ENCODE measurements at regions not wholly inside any gene's neighbourhood (a gene's known extent, or its start where the extent isn't known, plus 50 kb on each side); places are given as distances from the start of the nearest gene placed in this dataset.
"Not testable (repeated sequence)": the region's sequence is repeated elsewhere in the genome, so short reads cannot be mapped to it uniquely, and the experiment has no call there.

DNA sequence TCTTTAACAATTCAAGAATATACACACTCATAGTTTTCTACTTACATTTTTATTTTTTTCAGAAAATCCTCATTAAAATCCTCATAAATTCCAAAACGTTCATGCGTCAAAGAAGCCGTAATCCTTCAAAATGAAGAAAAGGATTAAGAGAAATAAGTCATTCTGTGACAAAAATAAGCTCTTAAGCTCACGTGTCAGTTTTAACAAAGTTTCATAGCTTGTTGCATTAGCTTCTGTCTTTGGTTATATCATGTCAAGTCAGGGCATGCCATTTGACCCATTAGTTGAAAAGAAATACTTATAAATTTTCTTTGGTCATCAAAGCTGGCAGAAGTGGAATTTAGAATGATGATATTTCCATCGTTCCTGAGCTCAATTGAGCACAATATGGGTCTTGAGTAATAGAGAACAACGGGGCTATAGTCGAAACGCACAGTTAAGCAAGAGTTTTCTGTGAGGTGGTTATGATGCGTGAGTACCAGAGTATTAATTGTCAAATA lies 185.2 kb upstream of the CTSO start:
- DNase-seq (ENCODE audit: low read depth, low spot score), result no peak
- H3K27ac ChIP-seq, result no peak overlapping the region

- no peak for DNase-seq (ENCODE audit: low read depth, low spot score)
- no peak overlapping the region for H3K27ac ChIP-seq
These were observed 184.2 kb upstream of the CTSO start for GRCh38 chr4:156137679-156138473.

- no peak for DNase-seq (ENCODE audit: low read depth, low spot score)
- H3K27ac ChIP-seq, result no peak overlapping the region
These were observed 178.5 kb upstream of the CTSO start for GRCh38 chr4:156132196-156132595.

DNA sequence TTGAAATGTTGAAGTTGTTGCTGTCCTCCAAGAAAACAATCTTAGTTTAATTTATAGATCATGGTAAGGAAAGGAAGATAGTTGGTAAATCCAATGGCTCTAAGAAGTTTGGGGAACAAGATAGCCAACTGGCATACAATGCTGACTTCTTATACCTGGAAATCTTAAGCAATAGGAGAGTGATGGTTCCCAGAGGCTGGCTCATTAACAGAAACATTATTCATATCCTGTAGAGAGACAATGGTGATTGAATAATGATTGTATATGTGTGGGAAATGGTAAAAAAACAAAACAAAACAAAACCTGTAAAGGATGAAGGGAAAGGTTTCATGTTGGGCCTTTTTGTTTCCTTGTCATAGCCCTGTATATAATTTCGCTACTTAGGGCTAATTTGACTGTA lies 174.9 kb upstream of the CTSO start:
- no peak overlapping the region for H3K27ac ChIP-seq

GRCh38 chr4:156118507-156119220 lies 165.0 kb upstream of the CTSO start:
- no peak overlapping the region for H3K27ac ChIP-seq
- DNase-seq (ENCODE audit: low read depth, low spot score), result no peak

More for the DNA sequence above, 174.9 kb upstream of the CTSO start:
- no peak for DNase-seq (ENCODE audit: low read depth, low spot score)

DNA sequence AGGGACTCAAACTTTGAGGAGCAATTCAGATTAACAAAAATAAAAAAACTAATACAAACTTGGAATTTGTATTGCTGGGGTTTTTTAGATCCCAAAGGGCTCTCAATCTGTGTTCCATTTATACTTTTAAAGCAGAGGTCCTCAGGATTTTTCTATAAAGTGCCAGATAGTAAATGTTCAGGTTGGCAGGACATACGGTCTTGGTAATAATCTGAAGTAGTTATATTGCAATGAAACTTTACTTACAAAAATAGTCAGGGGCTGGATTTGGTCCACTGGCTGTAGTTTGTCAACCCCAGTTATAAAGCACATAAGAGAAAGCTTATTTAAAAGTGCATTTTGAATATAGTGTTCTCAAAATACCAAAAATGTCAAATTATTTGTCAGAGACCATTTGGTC lies 164.1 kb upstream of the CTSO start:
- no peak for DNase-seq (ENCODE audit: low read depth, low spot score)
- H3K27ac ChIP-seq, result no peak overlapping the region

DNA sequence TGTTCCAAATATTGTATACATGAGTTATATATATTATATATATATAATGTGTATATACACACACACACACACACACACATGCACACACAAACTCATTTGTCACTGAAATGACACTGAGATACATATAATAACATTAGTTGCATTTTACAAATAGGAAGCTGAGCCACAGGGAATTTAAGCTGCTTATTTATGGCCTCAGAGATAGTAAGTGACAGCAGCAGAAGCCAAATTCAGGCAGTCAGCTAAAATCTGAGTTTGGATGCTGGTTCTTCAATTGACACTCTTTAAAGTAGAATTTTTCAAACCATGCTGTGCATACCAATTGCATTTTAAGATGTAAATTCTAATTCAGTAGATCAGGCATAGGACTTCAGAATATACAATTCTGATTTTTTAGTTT lies 163.3 kb upstream of the CTSO start:
- no peak overlapping the region for H3K27ac ChIP-seq
- DNase-seq (ENCODE audit: low read depth, low spot score), result no peak

GRCh38 chr4:156113138-156113765 lies 159.6 kb upstream of the CTSO start:
- no peak overlapping the region for H3K27ac ChIP-seq
- DNase-seq (ENCODE audit: low read depth, low spot score), result no peak

DNA sequence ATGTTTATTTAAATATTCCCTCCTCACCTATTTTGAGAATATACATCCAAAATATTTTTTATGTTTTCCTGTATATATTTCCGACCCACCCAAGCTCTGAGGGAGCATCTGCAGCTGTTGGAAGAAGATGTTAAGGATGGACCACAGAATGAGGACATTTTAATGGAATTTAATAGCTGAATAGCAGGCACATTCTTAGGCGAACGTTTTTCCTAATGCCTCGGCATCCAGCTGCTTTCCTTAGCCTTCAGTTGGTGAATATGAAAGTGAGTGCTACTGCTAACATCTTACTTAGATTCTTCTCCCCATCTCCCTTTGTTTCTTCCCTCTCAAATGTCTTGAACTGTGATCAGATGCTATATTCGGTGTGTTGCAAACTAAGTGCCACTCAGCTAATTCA lies 158.0 kb upstream of the CTSO start:
- no peak overlapping the region for H3K27ac ChIP-seq
- DNase-seq (ENCODE audit: low read depth, low spot score), result no peak

GRCh38 chr4:156109943-156110900 lies 156.6 kb upstream of the CTSO start:
- peak overlapping the region; percentile 89 for H3K27ac ChIP-seq
- peak; percentile 56 for DNase-seq (ENCODE audit: low read depth, low spot score)

DNA sequence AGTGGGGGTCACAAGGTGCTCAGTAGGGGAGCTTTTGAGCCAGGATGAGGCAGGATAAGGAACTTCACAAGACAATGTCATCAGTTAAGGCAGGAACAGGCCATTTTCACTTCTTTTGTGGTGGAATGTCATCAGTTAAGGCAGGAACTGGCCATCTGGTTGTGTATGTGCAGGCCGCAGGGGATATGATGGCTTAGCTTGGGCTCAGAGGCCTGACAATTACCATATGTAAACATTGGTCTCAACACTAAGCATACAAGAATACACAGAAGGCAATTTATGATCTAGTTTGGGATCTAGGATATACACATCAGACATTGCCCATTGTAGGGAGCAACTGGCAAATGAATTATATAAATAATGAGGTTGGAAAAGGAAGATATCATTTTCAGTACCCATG lies 155.4 kb upstream of the CTSO start:
- not testable (repeated sequence) for DNase-seq (ENCODE audit: low read depth, low spot score)
- peak overlapping the region; percentile 89 for H3K27ac ChIP-seq

DNA sequence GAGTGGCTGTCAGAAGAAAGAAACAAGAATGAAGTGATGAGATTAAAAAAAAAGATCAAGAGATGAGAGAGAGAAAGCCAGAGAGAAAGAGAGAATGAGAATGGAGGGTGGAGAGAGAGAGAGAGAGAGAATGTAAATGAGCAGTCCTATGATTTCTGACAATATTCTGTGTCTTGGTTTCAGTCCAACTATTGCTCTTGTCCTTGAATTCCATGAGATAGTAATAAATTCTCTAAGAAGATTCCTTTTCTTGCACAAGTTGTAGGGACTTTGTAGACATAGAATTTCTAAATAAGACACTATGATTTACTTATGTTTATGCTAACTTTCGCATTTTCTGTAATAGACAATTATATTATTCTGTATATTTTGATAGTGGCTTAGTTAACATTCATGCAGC lies 149.6 kb upstream of the CTSO start:
- no peak overlapping the region for H3K27ac ChIP-seq
- no peak for DNase-seq (ENCODE audit: low read depth, low spot score)

DNA sequence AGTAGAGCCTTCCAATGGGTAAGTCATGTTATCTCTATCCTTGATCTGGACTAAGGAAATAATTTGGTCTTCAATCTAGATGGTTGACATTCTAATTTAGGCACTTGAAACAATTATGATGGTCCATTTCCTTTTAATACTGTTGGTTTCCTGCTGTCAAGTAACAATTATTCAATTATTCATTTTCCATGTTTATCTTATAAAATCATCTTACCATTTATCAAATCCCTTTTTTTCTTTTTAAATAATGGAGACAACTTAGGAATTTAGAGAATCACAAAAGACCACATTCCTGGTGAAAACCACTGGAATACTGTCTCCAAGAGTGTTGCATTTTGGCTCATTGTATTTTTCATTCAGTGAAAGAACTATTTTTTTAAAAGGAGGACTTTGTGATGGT lies 148.7 kb upstream of the CTSO start:
- no peak overlapping the region for H3K27ac ChIP-seq

GRCh38 chr4:156101571-156101970 lies 147.9 kb upstream of the CTSO start:
- DNase-seq (ENCODE audit: low read depth, low spot score), result no peak
- no peak overlapping the region for H3K27ac ChIP-seq

More for the DNA sequence above, 148.7 kb upstream of the CTSO start:
- DNase-seq (ENCODE audit: low read depth, low spot score), result no peak

DNA sequence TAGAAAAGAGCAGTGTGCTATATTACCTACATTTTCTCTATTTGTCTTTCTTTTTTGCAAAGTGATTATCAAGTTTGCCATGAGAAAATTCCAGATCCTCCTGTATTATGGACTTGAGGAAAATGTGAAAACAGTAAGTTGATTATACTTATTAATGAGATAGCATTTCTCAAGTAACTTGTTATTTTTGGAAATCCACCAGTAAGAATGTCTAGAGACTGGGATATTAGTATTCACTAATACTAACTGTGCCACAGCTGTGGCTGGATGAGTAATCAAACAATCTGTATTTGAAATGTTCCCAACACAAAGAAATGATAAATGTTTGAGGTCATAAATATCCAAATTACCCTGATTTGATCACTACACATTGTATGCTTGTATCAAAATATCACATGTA lies 147.0 kb upstream of the CTSO start:
- H3K27ac ChIP-seq, result no peak overlapping the region
- no peak for DNase-seq (ENCODE audit: low read depth, low spot score)

- DNase-seq (ENCODE audit: low read depth, low spot score), result no peak
These were observed 145.1 kb upstream of the CTSO start for GRCh38 chr4:156098805-156099204.

DNA sequence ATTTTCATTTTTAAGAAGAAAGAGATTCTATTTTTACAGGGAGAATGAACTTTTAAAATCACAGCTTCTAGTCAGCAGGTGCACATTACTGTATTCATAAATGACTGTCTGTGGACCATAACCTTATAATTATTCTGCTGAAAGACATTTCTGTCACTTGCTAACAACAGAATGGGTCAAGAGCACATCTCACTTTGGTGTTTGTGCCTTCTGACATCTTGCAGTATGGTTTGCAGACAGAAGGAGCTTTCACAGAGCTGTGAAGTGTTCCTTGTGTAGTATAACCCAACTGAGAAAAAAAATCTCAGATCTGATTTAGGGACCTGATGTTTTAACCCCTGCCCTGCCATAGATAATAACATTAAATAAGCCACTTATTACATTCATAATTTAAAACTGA lies 131.4 kb upstream of the CTSO start:
- DNase-seq (ENCODE audit: low read depth, low spot score), result no peak
- H3K27ac ChIP-seq, result no peak overlapping the region

More at GRCh38 chr4:156098805-156099204, 145.1 kb upstream of the CTSO start:
- no peak overlapping the region for H3K27ac ChIP-seq

GRCh38 chr4:156084373-156084772 lies 130.7 kb upstream of the CTSO start:
- H3K27ac ChIP-seq, result no peak overlapping the region
- no peak for DNase-seq (ENCODE audit: low read depth, low spot score)

DNA sequence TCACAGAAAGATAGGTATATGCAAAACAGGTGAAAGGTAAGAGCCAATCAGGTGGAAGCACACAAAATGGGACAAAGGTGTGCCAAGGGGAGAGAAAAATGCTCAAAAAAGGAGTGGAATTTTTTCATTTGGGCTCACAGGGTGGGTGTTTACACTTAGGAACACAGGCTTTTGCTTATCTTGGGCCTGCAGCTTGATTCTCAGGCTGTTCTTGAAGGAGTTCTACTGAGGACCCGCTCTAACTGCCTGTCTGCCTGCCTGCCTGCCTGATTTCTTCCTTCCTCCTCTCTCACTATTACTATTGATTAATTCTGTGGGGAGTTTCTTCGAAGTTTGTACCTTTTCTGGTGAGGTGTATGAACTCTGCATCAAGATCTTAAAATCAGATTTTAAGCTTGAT lies 120.3 kb upstream of the CTSO start:
- H3K27ac ChIP-seq, result no peak overlapping the region
- DNase-seq (ENCODE audit: low read depth, low spot score), result no peak

DNA sequence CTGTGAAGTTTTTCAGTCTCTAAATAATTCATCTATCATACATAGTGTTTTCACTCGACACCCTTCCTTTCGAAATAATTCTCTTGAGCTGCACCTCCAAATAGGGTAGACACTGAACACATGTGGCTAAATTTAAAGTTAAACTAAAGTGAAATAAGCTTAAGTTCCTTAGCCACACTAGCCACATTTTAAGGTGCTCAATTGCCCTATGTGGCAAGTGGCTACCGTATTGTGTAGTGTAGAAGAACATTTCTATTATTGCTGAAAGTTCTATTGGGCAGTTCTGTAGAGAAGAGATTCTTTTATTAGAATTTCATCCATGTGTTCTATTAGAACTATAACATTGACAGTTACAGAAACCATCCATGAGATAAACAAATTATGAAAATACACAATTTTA lies 107.0 kb upstream of the CTSO start:
- no peak overlapping the region for H3K27ac ChIP-seq
- DNase-seq (ENCODE audit: low read depth, low spot score), result no peak
